GM21825 (cell line): ENCODE measurements at regions not wholly inside any gene's neighbourhood (a gene's known extent, or its start where the extent isn't known, plus 50 kb on each side); places are given as distances from the start of the nearest gene placed in this dataset.

Experiments
- ATAC-seq: cut with Tn5 transposase; IDR thresholded peaks from one replicate; pipeline ENCODE4 v1.9.1; 2021; ENCODE audit warnings: mild to moderate bottlenecking, moderate library complexity; ENCODE audit not compliant: unreplicated experiment

DNA sequence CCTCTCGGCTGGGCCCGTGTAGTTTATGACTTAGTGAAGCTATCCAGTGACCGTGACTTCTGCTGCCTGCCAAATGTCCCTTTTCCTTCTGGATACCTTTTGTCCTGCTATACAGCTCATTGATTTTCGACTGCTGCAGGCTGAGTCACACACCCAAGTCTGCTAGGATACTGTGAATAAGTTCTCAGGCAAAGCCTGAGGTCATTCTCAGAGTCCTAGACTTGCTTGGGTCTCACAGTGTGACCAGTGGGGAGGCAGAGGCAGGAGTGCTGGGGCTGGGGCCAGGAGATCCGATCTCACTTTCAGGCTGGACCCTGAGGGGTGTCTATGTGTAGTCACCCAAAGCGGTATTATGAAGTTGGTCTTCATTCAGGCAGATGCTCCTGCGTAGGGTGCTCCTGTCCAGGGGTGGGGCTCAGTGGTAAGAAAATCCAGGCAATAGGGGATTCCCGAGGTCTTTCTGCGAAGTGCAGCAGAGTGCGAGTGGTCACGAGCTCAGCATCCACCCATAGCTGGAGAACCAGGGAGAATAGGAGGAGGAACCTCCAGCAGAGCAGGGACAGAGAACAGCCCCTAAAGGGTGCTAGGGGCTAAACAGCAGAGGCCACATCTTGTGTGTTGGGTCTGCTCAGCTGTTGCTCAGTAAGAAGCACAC, 268.6 kb upstream of the NCKAP5 start:
- no peak for ATAC-seq

DNA sequence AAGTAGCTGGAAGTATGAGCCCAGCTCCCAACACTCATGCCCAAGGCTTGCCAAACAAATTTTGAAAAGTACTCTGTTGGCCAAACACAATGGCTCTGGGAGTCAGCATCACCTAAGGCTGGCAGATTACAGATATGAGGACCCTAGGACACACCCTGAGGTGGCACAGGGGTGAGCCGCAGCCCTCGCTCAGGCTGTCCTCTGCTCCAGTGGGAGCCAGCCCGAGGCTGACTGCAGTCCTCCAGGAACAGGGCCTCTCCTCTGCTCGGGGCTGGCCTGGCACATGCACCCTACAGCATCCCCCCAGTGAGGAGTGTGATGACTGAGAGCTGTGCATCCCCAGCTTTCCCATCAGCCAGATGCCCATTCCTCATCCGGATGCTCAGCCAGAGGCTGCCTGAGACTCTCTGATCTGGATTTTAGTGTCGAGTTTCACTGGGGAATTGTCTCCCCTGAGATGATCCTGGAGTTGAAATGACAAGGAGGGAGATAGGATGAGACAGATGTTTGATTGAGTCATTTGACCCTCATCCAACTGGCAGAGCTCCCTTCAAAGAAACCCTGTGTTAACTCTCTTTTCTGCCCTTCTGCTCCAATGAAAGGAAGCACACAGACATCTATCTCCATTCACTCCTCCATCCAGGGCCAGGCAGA, 269.3 kb upstream of the NCKAP5 start:
- no peak for ATAC-seq

DNA sequence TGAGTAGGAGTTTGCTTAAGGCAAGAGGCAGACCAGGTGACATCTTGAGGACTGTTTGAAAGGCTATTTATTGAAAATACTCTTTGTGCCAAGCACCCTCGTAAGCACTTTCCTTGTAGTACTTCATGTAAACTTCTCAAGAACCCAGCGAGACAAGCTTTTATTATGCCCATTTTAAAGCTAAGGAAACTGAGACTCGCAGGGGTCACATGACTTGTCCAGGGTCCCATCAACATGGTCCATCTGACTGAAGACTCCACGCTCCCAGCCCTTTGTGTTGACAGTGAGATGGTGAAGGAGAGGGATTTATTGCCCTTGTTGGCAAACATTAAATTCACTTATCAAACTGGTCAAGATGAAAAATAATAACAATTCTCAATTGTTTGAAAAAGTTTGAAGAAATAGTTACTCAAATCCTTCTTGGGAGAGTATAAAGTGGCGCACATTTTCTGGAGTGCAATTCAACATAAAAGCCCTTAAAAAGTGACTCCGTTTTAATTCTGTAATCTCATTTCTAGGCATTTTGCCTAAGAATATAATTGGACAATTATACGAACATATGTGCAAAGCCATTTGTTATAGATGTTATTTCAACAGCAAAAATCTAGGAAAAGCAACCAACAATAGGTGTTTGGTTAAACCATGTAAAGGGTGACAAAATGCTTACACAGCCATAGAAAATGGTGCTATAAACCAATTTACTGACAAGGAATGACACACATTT, 270.5 kb upstream of the NCKAP5 start:
- no peak for ATAC-seq

GRCh38 chr2:133839677-133840076, 271.4 kb upstream of the NCKAP5 start:
- no peak for ATAC-seq

DNA sequence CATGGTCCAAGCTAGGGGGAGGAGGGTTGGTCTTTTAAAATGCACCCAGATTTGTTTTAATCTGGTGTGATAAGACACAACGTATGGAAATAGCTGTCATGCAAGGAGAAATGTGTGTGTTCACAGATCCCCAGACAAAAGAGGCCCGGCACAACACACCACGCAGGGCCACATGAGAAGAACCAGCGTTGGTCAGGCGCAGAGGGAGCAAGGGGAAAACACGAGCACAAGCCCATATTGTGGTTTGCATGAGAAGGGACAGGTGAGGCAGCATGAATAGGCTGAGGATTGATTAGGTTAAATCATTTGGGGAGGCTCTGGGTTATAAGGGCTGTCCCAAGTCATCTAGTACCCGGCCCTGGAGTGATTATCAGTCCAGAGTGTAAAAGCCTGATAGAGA, 272.5 kb upstream of the NCKAP5 start:
- ATAC-seq, result no peak

DNA sequence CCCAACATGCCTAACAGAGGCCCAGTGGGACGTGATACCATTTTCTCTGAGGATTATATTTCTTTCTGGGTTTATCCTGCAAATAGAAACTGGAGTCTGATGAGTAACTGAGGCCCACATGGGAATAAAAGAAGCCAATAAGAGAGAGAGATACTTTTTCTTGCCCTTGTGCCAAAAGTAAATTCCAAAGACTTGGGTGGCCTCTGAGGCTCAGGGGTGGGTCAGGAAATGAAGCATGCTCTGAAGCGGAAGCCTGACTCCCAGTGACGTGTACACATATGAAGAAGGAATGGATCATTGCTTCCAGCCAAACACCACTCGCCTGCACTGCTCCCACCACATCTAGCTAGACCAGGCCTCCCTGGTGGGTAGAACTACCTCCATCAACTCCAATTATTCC, 273.6 kb upstream of the NCKAP5 start:
- ATAC-seq, result no peak

DNA sequence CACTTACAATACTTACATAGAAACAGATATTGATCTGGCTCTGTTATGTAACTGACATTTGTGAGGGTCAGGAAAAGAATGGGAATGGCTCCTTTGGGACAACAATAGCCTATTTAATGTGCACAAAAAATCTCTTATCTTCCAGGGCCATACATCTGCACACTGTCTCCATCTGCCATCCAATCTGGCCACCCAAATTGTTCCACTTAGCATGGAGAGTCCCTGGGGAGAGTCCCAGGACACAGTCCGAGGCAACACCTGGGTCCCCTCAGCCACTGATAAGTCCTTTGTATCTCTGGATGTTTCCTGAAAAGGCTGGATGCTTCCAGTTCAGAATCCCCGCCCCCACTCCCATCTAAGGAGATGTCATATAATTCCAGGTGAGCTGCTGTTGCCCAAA, 274.2 kb upstream of the NCKAP5 start:
- ATAC-seq, result no peak

DNA sequence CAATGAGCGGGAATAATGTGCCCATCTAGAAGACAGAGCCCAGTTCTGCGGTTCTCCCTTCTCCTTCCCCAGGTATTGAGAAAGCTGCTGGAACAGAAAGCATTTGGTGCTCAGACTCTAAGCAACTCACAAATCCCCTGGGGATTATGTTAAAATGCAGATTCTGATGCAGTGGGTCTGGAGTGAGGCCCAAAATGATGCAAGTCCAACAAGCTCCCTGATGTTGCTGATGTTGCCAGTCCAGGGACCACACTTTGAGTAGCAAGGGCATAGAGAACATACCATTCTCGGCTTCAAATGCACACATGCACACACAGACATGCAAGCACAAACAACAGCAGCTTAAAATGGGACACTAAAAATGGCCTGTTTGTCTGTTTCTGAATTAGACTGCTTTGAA, 274.8 kb upstream of the NCKAP5 start:
- ATAC-seq, result no peak

DNA sequence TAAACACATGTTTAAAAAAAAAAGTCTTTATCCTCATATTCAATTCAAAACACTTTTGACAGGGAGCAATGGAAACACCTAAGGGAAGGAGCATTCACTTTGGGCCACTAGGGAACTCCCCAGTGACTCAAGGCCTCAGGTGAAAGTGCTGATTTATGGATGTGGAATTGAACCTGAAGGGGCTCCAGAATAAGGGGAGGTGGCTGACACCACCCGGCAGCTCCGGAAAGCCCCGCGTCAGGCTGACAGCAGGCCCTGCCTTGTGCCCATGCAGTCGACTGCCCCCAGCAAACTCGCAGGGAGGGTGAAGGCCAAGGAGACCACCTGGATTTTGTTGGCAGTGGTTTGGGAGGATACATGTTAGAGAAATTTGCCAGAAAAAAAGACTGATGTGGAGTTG, 275.3 kb upstream of the NCKAP5 start:
- no peak for ATAC-seq

GRCh38 chr2:133844214-133844892, 276.1 kb upstream of the NCKAP5 start:
- ATAC-seq, result peak; percentile 55

DNA sequence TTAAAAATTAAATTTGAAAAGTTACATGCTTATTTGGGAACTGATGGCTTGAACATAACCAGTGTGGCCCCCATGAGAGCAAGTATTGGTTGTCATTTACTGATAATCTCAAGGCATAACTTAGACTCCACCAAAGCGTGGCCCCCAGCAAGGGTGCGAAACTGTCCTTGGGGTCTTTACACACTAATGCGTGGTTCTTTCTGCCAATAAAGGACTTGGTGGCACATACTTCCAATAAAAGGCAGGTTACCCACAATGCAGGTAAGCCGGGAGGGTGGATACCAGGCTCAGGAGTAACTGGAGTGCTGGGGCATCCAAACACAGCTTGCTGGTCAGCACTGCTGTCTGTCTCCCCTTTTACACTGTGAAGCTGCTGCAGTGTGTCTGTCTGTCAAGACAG, 278.2 kb upstream of the NCKAP5 start:
- ATAC-seq, result no peak

GRCh38 chr2:133847591-133847990, 279.3 kb upstream of the NCKAP5 start:
- no peak for ATAC-seq

GRCh38 chr2:133848111-133848649, 279.9 kb upstream of the NCKAP5 start:
- ATAC-seq, result no peak

- no peak for ATAC-seq
Measured at GRCh38 chr2:133849341-133849740, 281.1 kb upstream of the NCKAP5 start.

DNA sequence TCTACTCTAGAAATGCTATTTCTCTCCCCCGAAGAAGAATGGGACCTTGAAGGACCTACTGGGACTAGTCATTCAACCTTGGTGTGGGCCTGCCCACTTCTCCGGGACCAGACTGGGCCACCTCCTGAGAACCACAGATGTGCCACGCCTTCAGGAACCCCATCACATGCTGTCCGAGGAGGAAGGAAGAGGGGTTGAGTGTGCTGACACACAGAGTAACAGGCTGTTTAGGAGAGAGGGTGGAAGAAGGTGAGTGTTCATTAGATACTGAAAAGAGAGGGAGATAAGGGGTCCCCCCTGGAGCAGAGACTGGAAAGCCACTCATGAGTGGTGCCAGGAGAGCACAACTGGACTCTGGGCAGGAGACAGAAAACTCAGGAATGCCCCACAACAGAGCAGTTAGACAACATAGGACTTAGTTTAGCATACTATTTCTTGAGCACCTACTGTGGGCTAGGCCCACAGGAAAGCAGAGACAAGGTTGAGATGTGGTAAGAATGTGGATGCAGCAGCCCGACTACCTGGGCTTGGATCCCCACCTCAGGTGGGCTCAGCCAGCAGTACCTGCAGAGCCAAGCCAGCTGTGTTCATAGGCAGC, 286.4 kb upstream of the NCKAP5 start:
- no peak for ATAC-seq

- no peak for ATAC-seq
Measured at GRCh38 chr2:133855526-133855925, 287.3 kb upstream of the NCKAP5 start.

GRCh38 chr2:133856678-133857077, 288.4 kb upstream of the NCKAP5 start:
- ATAC-seq, result no peak

DNA sequence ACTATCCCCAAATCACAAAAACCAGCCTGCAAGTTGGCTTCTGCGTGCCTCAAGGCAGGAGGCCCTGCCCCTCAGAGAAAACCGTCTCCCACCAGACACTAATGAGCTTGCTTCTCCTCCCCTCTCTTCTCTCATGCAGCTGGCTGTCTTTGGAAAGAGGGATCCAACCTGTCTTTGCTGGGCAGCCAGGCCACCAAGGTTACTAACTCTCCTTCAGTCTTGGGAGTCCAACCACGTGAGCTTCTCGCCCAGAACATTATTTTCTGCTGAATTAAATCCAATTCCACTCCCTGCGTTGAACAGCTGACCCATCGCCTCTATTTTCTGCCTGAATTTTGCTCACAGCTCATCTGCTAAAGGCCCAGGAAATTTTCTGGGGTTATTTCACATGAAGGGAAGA, 291.3 kb upstream of the NCKAP5 start:
- no peak for ATAC-seq

- no peak for ATAC-seq
Measured at GRCh38 chr2:133862400-133862977, 294.2 kb upstream of the NCKAP5 start.

- no peak for ATAC-seq
Measured at GRCh38 chr2:133863106-133863800, 295.0 kb upstream of the NCKAP5 start.
